IMR-90 (cell line): ENCODE measurements at regions not wholly inside any gene's neighbourhood (a gene's known extent, or its start where the extent isn't known, plus 50 kb on each side); places are given as distances from the start of the nearest gene placed in this dataset.

Experiments
- ATAC-seq: fragments of 200-7000 bp; cut with Tn5 transposase; 2 replicates; pipeline ENCODE4 v1.9.1; 2020; ENCODE audit warnings: low read depth, mild to moderate bottlenecking, moderate library complexity
- BruUV-seq: library from RNA; stranded (reverse); fragments of 400-500 nt; replicated peaks from 2 replicates; lab custom pipeline; 2021; lab: Mats Ljungman, UMichigan
- CTCF ChIA-PET: fragments of 300-600 bp; formaldehyde crosslinking; extraction: SDS; loops from one replicate; lab custom pipeline; 2021; ENCODE audit warnings: antibody characterized with exemption; lab: Yijun Ruan, JAX
- POLR2A ChIA-PET: fragments of 300-600 bp; sonication (Branson Sonifier 250); formaldehyde crosslinking; loops from one replicate; lab custom pipeline; 2022; ENCODE audit warnings: antibody characterized with exemption; ENCODE audit not compliant: unreplicated experiment; lab: Charles Lee
- DNase-seq: peaks from one replicate; pipeline ENCODE4 v3.0.0; 2013
- H2AFZ ChIP-seq: replicated peaks from 2 replicates; pipeline ENCODE3; 2013; ENCODE audit warnings: low read length, mild to moderate bottlenecking; ENCODE audit not compliant: poor library complexity
- H2AK5ac ChIP-seq: 2 replicates; pipeline ENCODE4 v1.6.1; 2013; ENCODE audit warnings: low read depth, low read length, inconsistent platforms
- H2AK9ac ChIP-seq: replicated peaks from 2 replicates; pipeline ENCODE3; 2013; ENCODE audit warnings: mild to moderate bottlenecking, low read depth, low read length, moderate library complexity; ENCODE audit not compliant: poor library complexity
- H2BK120ac ChIP-seq: 2 replicates; pipeline ENCODE4 v1.6.1; 2013; ENCODE audit warnings: low read depth, low read length, inconsistent platforms
- H2BK15ac ChIP-seq: 3 replicates; pipeline ENCODE4 v1.6.1; 2013; ENCODE audit warnings: low read depth, low read length, inconsistent platforms
- H2BK20ac ChIP-seq: 2 replicates; pipeline ENCODE4 v1.6.1; 2013; ENCODE audit warnings: low read depth, mild to moderate bottlenecking, inconsistent platforms, low read length, moderate library complexity
- H2BK5ac ChIP-seq: 2 replicates; pipeline ENCODE4 v1.6.1; 2013; ENCODE audit warnings: mild to moderate bottlenecking, low read depth, low read length, inconsistent platforms; ENCODE audit not compliant: poor library complexity, severe bottlenecking
- H3K14ac ChIP-seq: replicated peaks from 2 replicates; pipeline ENCODE4 v1.6.1; 2013; ENCODE audit warnings: low read depth, low read length, inconsistent platforms
- H3K18ac ChIP-seq: 2 replicates; pipeline ENCODE4 v1.6.1; 2013; ENCODE audit warnings: low read depth, low read length, control low read depth
- H3K23ac ChIP-seq: 2 replicates; pipeline ENCODE4 v1.6.1; 2013; ENCODE audit warnings: low read depth, low read length, inconsistent platforms
- H3K27ac ChIP-seq: 2 replicates; pipeline ENCODE4 v1.5.1; 2013; ENCODE audit warnings: mild to moderate bottlenecking, control low read depth, low read length; ENCODE audit not compliant: insufficient read depth
- H3K27me3 ChIP-seq: 2 replicates; pipeline ENCODE4 v1.6.1; 2013; ENCODE audit warnings: low read length; ENCODE audit not compliant: control insufficient read depth, insufficient read depth
- H3K36me3 ChIP-seq: 2 replicates; pipeline ENCODE4 v1.6.1; 2013; ENCODE audit warnings: low read length, mixed read lengths; ENCODE audit not compliant: control insufficient read depth, insufficient read depth
- H3K4ac ChIP-seq: 2 replicates; pipeline ENCODE4 v1.6.1; 2013; ENCODE audit warnings: low read depth, low read length, inconsistent platforms
- H3K4me1 ChIP-seq: 2 replicates; pipeline ENCODE4 v1.6.1; 2013; ENCODE audit warnings: low read length, mixed read lengths; ENCODE audit not compliant: control insufficient read depth, insufficient read depth
- H3K4me2 ChIP-seq: 2 replicates; pipeline ENCODE4 v1.6.1; 2013; ENCODE audit warnings: low read depth, mild to moderate bottlenecking, control low read depth, low read length, moderate library complexity
- H3K4me3 ChIP-seq: 2 replicates; pipeline ENCODE4 v1.5.1; 2013; ENCODE audit warnings: low read depth, mild to moderate bottlenecking, control low read depth, low read length, moderate library complexity; ENCODE audit not compliant: insufficient read depth
- H3K56ac ChIP-seq: 2 replicates; pipeline ENCODE4 v1.6.1; 2013; ENCODE audit warnings: low read length, inconsistent platforms; ENCODE audit not compliant: insufficient read depth; ENCODE audit errors: extremely low read depth
- H3K79me1 ChIP-seq, 2 experiments: 2 replicates each; pipeline ENCODE4 v1.6.1; 2013; ENCODE audit warnings: low read length in 2 of 2, inconsistent platforms in 1 of 2, low read depth in 1 of 2
- H3K9ac ChIP-seq: 2 replicates; pipeline ENCODE4 v1.6.1; 2013; ENCODE audit warnings: low read depth, low read length, control low read depth
- H3K9me1 ChIP-seq: 2 replicates; pipeline ENCODE4 v1.6.1; 2013; ENCODE audit warnings: low read length, inconsistent platforms; ENCODE audit not compliant: insufficient read depth
- H3K9me3 ChIP-seq: 2 replicates; pipeline ENCODE4 v1.6.1; 2013; ENCODE audit warnings: low read length; ENCODE audit not compliant: control insufficient read depth, insufficient read depth
- H4K20me1 ChIP-seq: 2 replicates; pipeline ENCODE4 v1.6.1; 2013; ENCODE audit warnings: low read length, inconsistent platforms; ENCODE audit not compliant: insufficient read depth
- H4K5ac ChIP-seq: 2 replicates; pipeline ENCODE4 v1.6.1; 2013; ENCODE audit warnings: mild to moderate bottlenecking, low read depth, low read length, control low read depth
- H4K8ac ChIP-seq, 2 experiments: 2 replicates each; pipeline ENCODE4 v1.6.1; 2013; ENCODE audit warnings: low read depth in 2 of 2, low read length in 2 of 2, control low read depth in 1 of 2, inconsistent platforms in 1 of 2
- H4K91ac ChIP-seq: 2 replicates; pipeline ENCODE4 v1.6.1; 2013; ENCODE audit warnings: low read depth, low read length, inconsistent platforms; ENCODE audit not compliant: insufficient read depth
- BHLHE40 ChIP-seq: fragments of 150-350 bp; IDR thresholded peaks from 2 replicates; pipeline ENCODE4 v1.6.1; 2016; ENCODE audit warnings: mild to moderate bottlenecking, low read depth, low read length
- CEBPB ChIP-seq: IDR thresholded peaks from 2 replicates; pipeline ENCODE4 v1.6.1; 2012; ENCODE audit warnings: low read depth, low read length, improper control_type of control experiment
- CHD1 ChIP-seq: IDR thresholded peaks from 2 replicates; pipeline ENCODE4 v1.6.1; 2012; ENCODE audit warnings: low read depth, low read length, improper control_type of control experiment
- CTCF ChIP-seq: conservative IDR thresholded peaks from 2 replicates; pipeline ENCODE4 v1.5.1; 2012; ENCODE audit warnings: mild to moderate bottlenecking, low read depth, low read length, improper control_type of control experiment
- ELK1 ChIP-seq: fragments of 150-350 bp; IDR thresholded peaks from 2 replicates; pipeline ENCODE4 v1.6.1; 2016; ENCODE audit warnings: low read depth, mild to moderate bottlenecking, low read length, moderate library complexity, borderline replicate concordance
- FOS ChIP-seq: fragments of 150-350 bp; IDR thresholded peaks from 2 replicates; pipeline ENCODE4 v1.6.1; 2016; ENCODE audit warnings: low read depth, low read length
- MAFK ChIP-seq: IDR thresholded peaks from 2 replicates; pipeline ENCODE4 v1.6.1; 2012; ENCODE audit warnings: low read depth, low read length, improper control_type of control experiment
- MAZ ChIP-seq: IDR thresholded peaks from 2 replicates; pipeline ENCODE4 v1.6.1; 2012; ENCODE audit warnings: low read depth, mild to moderate bottlenecking, low read length, improper control_type of control experiment, moderate library complexity, borderline replicate concordance
- MXI1 ChIP-seq: IDR thresholded peaks from 2 replicates; pipeline ENCODE4 v1.6.1; 2012; ENCODE audit warnings: low read depth, mild to moderate bottlenecking, low read length, moderate library complexity, borderline replicate concordance
- NFE2L2 ChIP-seq: fragments of 150-350 bp; IDR thresholded peaks from 2 replicates; pipeline ENCODE4 v1.6.1; 2016; ENCODE audit warnings: low read depth, mild to moderate bottlenecking, low read length
- POLR2A ChIP-seq: IDR thresholded peaks from 2 replicates; pipeline ENCODE4 v1.6.1; 2012; ENCODE audit warnings: mild to moderate bottlenecking, low read depth, low read length
- RAD21 ChIP-seq: IDR thresholded peaks from 2 replicates; pipeline ENCODE4 v1.6.1; 2012; ENCODE audit warnings: low read length, improper control_type of control experiment
- RCOR1 ChIP-seq: IDR thresholded peaks from 2 replicates; pipeline ENCODE4 v1.6.1; 2012; ENCODE audit warnings: mild to moderate bottlenecking, low read length, improper control_type of control experiment; ENCODE audit not compliant: insufficient replicate concordance
- RFX5 ChIP-seq: IDR thresholded peaks from 2 replicates; pipeline ENCODE4 v1.8.0; 2012; ENCODE audit warnings: low read depth, mild to moderate bottlenecking, low read length, moderate library complexity
- SMC3 ChIP-seq: fragments of 150-350 bp; IDR thresholded peaks from 2 replicates; pipeline ENCODE4 v1.6.1; 2016; ENCODE audit warnings: low read depth, mild to moderate bottlenecking, antibody characterized with exemption, low read length, moderate library complexity
- USF2 ChIP-seq: fragments of 150-350 bp; IDR thresholded peaks from 2 replicates; pipeline ENCODE4 v1.6.1; 2017; ENCODE audit warnings: mild to moderate bottlenecking, antibody characterized with exemption, low read length, low read depth
- dilution Hi-C: fragments of 300-500 bp; cut with HindIII; formaldehyde crosslinking; loops from one replicate; pipeline ENCODE4 v1.14.3; 2018; ENCODE audit warnings: low sequenced_read_pairs; ENCODE audit not compliant: unreplicated experiment
- in situ Hi-C: fragments of 300-500 bp; cut with MboI; formaldehyde crosslinking; loops from 3 replicates; pipeline ENCODE4 v1.14.3; 2019; ENCODE audit warnings: low sequenced_read_pairs, inconsistent platforms, mixed read lengths
- intact Hi-C: fragments of 100-400 bp; cut with micrococcal nuclease; formaldehyde crosslinking; loops from 2 replicates; pipeline ENCODE4 v1.10.0; 2022

GRCh38 chr2:48157150-48157549, 157.3 kb upstream of the FOXN2 start:
- H3K79me1 ChIP-seq: no peaks in the 10 kb centered on the region
- H2AK5ac ChIP-seq: no peak overlapping the region
- H3K9me1 ChIP-seq: no peaks in the 10 kb centered on the region
- no peak overlapping the region for H2BK20ac ChIP-seq
- no peaks in the 10 kb centered on the region for H3K36me3 ChIP-seq
- H3K27me3 ChIP-seq: no peaks in the 10 kb centered on the region
- H2BK120ac ChIP-seq: no peak overlapping the region
- no peak overlapping the region for H3K27ac ChIP-seq
- H2BK15ac ChIP-seq: no peak overlapping the region
- no peak overlapping the region for H3K4me3 ChIP-seq
- no peak for TF ChIP-seq CEBPB
- no peak for TF ChIP-seq MAFK
- TF ChIP-seq BHLHE40: no peak
- no peak for TF ChIP-seq CTCF
- TF ChIP-seq FOS: no peak
- TF ChIP-seq RCOR1: no peak
- TF ChIP-seq MXI1: no peak
- no peak for TF ChIP-seq RFX5
- no peak for TF ChIP-seq NFE2L2
- TF ChIP-seq ELK1: no peak
- no peak for TF ChIP-seq SMC3
- no peak for TF ChIP-seq POLR2A
- TF ChIP-seq RAD21: no peak
- no peak for TF ChIP-seq MAZ
- no peak for TF ChIP-seq USF2
- TF ChIP-seq CHD1: no peak
- dilution Hi-C loops (no loop called here), in situ Hi-C loops (no loop called here), intact Hi-C loops (no loop called here)
- DNase-seq (no peak), ATAC-seq (no peak)
- H3K56ac ChIP-seq: no peak overlapping the region
- H3K23ac ChIP-seq: no peak overlapping the region
- H3K4me2 ChIP-seq: no peak overlapping the region
- no peak overlapping the region for H3K14ac ChIP-seq
- H3K4me1 ChIP-seq: no peaks in the 10 kb centered on the region
- no peak overlapping the region for H4K8ac ChIP-seq
- H4K91ac ChIP-seq: no peak overlapping the region
- no peak overlapping the region for H2AFZ ChIP-seq
- no peak overlapping the region for H4K5ac ChIP-seq
- H3K18ac ChIP-seq: no peak overlapping the region
- ChIA-PET POLR2A (no interaction called here), CTCF (interaction anchor here (0.7 kb wide), 1 partner anchor 17 kb away, joined by 3 read pairs; no protein-coding TSS in a partner anchor)
- BruUV-seq: no TSS peak
- H3K9me3 ChIP-seq: peaks cover 5% of the 10 kb centered on the region; the same call in 1 of the 2 replicates
- no peak overlapping the region for H3K4ac ChIP-seq
- H2AK9ac ChIP-seq: no peak overlapping the region
- no peaks in the 10 kb centered on the region for H4K20me1 ChIP-seq
- no peak overlapping the region for H3K9ac ChIP-seq
- H2BK5ac ChIP-seq: no peak overlapping the region
